ENCODE measurements at regions not wholly inside any gene's neighbourhood (a gene's known extent, or its start where the extent isn't known, plus 50 kb on each side); places are given as distances from the start of the nearest gene placed in this dataset.

DNA sequence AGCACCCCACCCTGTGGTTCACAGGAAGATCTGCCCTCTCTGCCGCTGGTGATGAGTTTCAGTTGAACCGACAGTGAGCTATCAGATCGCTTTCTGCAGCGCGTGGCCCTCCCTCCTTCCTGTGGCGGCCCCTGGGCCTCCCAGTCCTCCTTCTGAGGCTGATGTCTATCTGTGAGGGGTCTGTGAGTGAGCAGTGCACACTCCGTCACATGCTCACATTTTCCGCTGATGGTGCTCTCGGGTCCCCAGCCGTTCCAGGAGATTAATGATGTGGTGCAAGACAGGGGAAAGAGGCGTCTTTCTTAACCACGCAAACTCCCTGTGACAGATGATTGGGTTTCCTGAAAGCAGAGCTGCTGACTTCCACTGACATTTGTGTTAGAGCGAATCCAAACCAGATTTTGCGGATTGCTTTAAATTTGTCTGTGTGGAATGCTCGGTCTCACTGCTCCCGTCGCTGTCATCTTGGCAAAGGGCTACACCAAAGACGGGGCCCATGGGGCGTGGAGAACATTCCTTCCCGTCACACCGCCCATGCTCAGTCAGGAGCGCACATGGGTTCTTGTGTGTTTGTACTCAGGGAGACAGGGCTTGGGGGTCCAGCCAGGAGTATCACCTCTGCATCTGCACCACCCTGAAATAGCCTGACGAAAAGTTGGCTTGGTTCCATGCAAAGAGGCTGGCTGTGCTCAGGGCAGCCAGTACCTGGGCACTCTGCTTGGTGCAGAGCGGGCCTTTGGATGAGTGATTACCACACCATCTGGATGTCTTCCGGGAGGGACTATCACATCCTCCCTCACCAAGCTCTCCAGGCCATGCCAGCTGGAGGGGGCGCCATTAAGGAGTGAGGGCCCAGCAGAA lies 154.7 kb upstream of the HS6ST1 start:
- no peak for DNase-seq (ENCODE audit: low spot score)

DNA sequence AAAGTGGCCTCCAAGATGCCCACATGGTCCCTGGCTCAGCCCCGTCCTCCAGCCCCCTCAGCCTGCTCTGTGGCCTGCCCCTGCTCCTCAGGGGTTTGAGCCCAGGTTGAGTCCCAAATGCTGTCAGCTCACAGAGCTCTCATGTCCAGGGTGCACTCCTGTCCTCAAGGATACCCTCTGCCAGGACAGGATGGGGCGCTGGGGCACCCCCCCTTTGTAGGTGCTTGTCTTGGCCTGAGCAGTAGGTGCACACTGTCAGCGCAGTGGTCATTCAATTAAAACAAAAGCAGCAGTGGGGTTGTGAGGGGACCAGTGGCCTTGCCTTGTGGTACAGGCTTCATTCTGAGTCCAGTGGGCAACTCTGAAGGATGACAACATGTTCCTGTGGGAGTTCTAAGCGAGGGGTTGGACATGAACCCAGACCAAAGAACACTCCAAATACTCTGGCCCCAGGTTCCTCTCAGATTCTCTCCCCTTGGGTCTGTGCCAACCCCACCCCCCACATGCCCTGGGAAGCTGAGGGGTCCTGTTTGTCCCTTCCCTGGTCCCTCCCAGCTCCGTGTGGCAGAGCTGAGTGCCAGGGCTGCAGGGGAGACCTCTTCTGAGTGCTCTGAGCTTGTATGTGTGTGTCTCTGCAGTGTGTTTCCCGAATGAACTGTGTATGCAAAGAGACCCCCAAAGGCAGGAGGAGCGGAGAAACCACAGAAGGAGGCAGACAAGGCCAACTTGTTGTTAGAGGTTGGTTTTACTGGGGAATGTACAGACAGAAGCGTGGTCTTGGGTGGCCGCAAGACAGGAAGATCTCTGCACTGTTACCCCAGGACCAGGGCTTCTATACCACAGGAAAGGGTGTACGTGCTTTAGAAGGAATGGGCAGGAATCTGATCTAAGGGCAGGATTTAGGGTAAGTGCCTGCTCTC lies 155.6 kb upstream of the HS6ST1 start:
- no peak for DNase-seq (ENCODE audit: low spot score)

DNA sequence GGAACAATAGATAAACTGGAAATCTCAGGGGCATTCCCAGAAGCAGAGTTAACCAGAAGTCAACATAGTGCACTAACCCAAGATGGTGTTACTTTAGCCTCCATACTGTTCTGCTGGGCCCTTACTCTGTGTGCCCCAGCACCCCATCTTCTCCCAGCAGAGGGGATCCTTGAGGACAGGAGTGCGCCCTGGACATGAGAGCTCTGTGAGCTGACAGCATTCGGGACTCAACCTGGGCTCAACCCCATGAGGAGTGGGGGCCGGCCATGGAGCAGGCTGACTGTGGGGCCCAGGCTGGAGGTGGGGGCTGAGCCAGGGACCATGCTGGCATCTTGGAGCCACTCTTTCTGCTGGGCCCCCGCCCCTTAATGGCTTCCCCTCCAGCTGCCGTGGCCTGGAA lies 156.3 kb upstream of the HS6ST1 start:
- no peak for DNase-seq (ENCODE audit: low spot score)

DNA sequence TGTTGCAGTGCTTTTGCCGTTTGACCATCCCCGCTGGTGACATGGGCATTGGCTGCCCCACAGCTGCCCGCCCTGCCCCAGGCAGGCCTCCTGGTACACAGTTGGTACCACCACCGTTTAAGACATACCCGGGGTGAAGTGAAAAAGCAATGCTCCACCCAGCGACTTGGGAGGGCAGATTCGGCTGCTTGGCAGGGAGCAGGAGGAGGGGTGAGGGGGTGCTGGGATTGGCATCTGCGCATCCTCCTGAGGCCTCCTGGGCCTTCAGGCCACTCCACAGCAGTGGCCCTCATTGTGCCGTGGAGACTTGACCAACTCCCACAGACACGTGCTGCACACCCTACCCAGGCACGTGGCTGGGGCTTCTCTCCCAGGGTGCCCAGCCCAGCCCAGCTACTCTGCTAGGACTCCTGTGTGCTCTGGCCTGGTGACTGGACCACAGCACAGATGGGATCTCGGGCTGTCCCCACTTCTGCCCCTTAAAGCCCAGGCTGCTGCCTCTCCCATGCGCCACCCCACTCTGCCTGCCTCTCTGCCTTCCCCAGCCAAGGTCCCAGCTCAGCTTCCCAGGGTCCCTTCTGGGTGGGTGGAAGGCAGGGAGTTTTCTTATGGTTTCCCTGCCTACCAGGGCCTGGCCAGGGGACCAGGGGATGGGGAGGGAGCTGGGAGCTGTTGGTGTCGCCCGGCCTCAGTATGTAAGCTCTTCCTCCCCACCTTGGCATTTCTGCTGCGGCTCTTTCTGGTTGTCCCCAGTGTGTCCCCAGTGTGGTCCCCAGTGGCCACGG lies 157.0 kb upstream of the HS6ST1 start:
- DNase-seq (ENCODE audit: low spot score) = no peak

DNA sequence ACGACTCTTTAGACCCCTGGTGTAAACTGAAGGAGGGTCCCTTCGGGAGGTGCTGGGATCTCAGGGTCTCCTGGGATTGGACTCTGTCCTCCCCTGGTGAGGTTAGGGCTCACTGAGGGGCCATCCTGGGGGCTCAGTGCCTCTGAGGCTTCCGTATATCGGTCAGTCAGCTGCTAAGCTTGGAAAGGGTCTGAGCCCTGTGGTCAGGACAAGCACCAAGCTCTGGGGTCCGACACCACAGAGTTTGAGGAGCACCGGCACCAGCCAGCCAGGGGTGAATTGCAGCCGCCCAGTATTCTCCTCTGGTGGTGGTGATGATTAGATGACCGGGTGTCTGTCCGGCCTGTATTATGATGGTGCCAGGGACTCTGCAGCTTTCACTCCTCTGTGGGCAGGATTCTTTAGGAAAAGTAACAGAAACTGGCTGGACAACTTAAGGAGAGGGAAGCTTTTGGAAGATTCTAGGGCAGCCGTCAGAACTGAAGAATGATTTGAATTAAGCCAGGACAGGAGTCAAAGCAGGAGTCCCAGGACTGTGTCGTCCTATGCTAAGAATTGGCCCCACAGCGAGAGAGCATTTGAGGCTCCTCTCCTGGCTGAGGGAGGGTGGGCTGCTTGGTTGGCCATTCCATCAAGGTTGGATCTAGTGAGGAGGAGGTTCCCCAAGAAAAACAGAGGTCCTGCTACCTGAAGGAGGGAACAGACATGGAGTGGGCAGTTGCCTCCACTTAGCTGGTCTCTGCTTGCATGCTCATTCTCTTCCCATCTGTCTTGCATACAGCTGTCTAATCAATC lies 158.6 kb upstream of the HS6ST1 start:
- DNase-seq (ENCODE audit: low spot score) = no peak

DNA sequence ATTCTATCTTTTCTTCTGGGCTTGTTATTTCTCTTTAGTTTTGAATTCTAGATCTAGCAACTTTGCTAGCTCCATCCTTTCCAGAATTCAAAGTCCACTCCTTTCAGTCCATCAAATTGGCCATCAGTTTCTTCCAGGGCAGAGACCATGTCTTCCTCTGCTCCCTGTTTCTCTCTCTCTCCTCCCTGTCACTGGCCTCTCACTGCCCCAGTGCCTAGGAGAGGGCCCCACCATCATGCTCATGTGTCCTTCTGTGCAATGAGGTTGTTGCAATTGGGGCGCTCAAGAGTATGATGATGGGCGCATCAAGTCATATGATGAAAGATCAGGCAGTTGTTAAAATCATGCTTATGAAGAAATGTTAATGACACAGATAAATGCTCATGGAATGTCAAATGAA lies 159.2 kb upstream of the HS6ST1 start:
- no peak for DNase-seq (ENCODE audit: low spot score)

DNA sequence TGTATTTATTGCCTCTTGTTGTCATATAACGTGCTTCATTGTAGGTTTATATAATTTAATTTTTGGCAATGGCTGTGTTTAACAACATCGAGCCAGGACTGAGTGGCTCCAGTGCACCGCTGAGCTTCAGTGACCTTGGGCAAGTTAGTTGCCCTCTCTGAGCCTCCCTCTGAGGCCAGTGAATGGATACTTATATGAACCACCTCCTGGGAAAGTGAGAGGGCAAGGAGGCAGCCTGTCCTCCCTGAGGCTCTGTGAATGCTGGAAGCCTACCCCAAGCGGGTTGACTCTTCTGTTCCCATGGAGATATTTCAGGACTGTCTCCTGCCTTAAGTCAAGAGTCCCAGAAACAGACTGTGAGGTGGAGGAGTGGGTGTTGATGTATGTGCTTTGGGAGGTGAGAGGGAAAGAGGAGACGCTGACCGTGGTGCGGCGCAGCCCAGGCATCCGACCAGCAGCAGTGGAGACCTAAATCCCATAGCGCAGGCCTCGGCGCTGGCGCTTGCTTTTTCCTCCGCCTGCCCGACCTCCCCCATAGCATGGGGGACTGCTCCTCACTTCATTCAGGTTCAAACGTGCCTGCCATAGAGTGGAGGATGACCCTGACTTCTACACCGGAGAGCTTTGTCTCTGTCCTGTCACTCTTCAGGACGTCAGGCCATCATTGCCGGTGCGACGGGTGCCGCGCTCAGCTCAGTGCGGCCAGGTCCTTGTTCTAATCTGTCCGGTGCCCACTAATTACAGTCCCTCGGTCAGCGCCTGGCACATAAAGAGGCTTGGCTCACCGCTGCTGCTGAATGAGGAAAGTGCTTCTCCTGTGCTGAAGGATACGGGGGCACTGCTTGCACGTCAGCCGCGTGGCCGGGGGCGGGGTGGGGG lies 167.3 kb upstream of the HS6ST1 start:
- DNase-seq (ENCODE audit: low spot score) = no peak

DNA sequence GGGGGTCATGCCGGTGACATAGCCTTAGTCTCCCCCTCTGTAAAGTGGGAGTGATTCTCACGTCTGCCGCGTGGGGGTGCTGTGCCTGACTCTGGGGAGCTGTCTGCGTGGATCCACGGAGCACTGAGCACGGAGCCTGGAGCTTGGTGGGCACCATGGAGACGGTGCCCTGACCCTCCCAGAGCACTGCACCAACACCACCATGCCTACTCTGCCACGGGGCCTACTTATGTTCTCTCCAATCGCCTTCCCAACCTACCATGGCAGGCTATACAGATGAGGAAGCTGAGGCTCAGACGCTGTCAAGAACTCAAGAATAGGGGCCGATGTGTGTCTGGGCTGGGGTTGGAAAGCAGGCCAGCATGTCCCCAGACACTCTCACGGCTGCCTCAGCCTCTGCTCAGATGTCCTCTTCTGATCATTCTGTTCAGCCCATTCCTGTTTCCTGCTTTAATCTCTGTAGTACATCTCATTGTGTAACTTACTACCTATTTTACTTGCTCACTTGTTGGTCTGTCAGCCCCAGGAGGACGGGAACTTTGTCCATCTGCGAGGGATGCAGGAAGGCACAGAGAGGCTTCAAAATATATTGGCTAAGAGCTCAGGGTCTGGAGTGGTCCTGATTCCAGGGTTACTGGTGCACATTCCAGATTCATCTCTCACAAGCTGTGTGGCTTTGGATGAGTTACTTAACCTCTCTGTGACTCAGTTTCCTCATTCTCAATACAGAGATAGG lies 168.1 kb upstream of the HS6ST1 start:
- DNase-seq (ENCODE audit: low spot score) = no peak

DNA sequence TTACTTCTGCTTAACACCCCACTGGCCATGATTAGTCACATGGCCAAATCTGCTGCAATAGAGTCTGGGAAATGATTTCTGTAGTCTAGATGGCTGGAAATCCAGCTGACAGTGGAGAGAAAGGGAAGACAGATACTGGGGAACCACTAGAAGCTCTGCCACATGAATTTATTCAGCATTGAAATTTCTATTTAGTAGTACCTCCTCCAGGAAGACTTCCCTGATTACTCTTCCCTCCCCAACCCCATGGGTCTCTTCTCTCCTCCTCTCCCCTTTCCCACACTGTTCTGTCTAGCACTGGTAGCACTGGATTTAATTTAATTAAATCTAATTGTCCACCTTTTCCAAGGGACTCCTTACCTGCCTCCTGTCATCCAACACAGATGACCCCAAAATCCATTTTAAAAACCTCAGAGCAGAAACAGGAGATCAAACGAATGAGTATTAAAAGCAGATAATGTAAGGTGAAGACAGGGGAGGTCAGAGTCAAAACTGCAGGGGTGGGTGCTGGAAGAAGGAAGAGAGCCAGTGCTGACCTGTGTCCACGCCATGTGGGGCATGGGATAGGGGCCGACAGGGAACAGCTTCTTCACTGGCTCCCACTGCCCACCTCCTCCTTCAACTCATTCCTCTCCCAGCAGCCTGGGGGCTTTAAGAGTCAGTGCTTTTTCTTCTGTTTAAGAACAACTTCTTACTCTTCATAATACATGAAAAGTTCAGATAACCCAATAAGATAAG lies 169.2 kb upstream of the HS6ST1 start:
- no peak for DNase-seq (ENCODE audit: low spot score)

DNA sequence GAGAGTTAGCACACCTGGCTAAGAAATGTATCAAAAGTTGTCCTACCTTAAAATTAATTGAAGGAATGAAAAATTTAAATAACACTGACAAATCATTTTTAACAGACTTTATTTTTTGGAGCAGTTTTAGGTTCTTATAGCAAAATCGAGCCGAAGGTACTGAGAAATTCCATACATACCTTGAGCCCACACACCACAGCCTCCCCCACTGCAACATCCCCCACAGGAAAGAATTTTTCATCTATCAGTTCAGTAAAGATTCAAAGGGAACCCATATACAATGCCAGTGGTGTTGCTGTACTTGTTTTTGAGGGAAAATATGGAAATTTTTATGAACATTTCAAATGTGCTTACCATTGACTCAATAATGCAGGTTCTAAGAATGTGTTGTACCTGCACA lies 169.8 kb upstream of the HS6ST1 start:
- DNase-seq (ENCODE audit: low spot score) = no peak

DNA sequence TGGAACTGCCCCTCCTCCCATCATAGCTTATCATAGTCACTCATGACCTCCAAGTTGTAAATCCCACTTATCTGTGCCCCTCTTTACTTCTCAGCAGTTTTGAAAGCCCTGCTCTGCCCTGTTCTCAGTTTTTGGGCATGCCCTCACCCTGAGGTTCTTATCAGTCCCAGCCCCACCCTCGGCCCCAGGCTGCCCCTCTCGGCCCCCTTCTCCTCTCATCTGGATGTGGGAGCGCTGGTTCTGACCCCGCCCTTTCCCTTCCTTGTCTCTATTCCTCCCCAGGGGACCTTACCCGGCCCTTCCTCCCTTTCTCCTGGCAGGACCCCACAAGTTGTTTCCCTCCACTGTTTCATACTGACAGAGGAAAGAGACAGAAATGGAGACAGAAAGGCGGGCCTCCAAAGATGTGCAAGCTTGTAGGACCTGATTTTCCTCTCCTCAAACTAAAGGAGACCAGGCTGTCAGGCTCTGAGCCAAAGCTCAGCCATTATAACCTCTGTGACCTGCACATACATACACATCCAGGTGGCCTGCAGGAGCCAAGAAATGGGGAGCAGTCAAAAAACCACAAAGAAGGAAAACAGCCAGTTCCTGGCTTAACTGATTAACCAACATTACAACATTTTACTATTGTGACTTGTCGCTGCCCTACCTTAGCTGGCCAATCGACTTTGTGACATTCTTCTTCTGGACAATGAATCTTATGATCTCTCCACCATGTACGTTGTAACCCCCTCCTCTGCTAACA lies 171.0 kb upstream of the HS6ST1 start:
- DNase-seq (ENCODE audit: low spot score) = no peak

DNA sequence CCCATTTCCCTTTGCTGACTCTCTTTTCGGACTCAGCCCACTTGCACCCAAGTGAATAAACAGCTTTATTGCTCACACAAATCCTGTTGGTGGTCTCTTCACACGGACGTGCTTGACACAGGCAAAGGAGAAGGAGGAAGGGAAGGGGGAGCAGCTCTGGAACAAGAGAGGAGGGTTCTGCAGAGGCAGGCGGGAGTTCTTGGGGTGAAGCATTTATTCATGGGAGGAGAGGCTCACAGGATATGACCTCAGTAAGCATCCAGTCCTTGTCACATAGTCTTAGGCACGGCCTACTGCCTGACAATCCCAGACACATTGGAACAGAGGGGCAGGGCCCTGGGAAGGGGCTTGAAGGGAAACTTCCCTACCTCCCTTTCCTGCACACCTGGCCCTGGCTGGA lies 171.7 kb upstream of the HS6ST1 start:
- no peak for DNase-seq (ENCODE audit: low spot score)

DNA sequence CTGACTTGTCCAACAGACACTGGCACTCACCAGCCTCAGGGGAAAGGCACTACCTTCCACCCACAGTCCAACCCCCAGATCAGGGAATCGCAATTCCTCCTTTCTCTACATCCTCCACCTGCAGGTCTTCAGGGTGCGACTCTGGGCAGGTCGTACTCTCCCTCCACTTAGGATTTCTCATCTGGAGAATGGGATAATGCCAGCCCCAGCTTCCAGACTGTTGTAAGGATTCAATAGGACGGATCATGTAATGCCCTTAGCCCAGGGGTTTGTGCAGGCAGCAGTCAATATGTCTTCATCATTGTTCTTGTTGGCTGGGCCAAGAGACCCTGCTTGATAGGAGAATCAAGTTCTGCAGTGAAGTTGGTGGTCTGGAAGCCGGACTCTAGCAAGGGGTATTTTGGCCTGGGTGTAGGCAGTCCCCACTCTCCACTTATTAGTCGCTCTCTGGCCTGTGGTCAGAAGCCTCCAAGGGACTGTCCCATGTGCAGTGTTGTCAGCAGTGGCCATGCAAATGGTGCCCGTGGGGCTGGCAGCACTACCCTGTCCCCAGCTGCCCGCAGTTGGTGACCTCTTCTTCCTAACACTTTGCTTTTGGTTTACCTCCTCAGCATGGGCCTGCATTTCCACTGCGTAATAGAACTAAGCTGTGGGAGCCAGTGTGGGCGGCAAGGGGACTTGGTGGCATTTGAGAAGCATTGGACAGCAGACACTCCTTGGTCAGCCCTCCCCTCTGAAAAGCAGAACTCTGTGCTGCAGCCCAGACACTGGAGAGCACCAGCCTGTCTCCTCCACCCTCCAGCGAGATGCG lies 172.4 kb upstream of the HS6ST1 start:
- DNase-seq (ENCODE audit: low spot score) = no peak

DNA sequence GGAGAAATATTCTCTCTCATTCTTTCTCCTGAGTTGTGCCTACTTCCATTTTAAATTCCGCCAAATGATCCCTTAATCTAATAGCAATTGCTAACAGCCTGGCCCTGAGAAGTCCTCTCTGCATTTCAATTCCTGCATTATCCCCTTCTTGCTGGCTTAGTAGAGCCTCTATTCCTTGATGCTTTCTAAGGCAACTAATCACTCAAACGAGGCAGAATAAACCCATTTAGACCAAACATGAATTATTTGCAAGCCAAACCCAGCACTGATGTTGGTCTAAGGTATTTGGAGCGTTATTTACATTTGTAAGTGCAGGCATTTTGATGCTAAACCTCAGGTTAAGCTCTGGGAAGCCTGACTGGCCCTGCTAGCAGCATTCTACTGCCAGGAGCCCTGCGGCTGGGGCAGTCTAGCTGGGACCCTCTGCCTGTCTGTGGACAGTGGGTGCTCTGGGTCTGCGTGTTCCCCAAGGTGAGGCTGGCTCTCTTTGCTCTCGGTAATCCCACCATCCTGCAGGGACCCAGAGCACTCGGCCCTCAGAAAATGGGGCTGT lies 173.1 kb upstream of the HS6ST1 start:
- no peak for DNase-seq (ENCODE audit: low spot score)

DNA sequence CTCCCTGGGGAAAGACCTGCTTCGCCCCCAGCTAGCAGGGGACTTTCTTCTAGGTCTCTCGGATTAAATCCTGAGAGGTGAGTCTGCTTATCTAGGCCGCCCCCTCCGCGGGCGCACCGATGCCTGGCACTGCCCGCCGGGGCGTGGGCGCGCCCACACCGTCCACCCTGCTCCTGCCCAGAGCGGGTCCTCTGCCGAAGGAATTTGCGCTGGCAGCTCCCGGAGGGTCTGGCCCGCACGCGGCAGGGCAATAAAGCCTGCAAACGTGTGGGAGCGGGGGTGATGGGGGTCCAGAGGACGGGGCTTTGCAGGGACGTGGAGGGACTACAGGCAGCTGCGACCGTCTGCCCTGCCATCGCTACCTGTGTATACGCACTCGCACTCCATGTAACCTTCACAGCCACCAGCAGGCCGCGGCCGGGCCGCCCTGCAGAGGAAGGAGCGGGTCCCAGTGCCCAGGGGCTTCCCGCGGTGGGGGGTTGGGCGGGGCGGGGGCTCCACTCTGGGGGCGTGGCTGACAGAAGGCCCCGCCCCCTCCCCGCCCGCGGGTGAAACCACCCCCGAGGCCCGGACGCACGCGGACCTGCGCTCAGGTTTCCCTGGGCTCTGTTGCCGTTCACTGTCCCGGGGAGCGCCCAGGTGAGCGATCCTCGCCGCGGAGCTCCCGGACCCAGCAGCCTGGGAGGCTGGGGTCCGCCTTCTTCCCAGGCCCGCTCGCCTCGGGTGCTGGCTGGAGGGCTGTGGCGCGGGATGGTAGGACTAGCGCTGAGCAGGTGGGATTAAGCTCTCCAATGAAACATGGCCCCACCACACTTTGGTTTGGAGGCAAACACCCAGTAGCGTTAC lies 174.5 kb upstream of the HS6ST1 start:
- DNase-seq (ENCODE audit: low spot score) = no peak

DNA sequence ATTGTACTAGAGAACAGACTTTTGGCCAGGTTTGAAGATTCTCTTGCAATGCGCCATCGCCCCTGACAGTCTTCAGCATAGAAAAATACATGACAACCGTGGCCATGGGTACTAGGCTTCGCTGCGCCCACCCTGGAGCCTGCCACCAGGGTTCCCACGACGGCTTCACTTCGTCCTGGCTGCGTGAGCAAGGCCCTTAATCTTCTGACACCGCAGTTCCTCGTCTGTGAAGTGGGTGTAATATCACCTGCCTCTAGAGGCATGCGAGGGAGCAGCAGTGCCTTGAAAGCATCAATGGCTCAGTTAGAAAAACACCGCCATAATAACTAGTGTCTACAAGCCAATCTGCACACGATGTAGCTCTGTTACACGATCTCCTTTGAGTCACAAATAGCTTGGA lies 175.2 kb upstream of the HS6ST1 start:
- no peak for DNase-seq (ENCODE audit: low spot score)
